Parathyroid adenoma (tissue), 2 donors: ENCODE measurements at regions not wholly inside any gene's neighbourhood (a gene's known extent, or its start where the extent isn't known, plus 50 kb on each side); places are given as distances from the start of the nearest gene placed in this dataset.

Experiments used
- H2AFZ ChIP-seq: fragments of 300-600 bp; sonication (generic); one replicate; pipeline ENCODE4 v1.7.0; 2017; ENCODE audit warnings: antibody characterized with exemption, mild to moderate bottlenecking
- H3K27ac ChIP-seq: fragments of 300-600 bp; sonication (generic); one replicate; pipeline ENCODE4 v1.7.0; 2017
- H3K27me3 ChIP-seq: fragments of 300-600 bp; sonication (generic); one replicate; pipeline ENCODE4 v1.7.0; 2017; ENCODE audit warnings: low read length; ENCODE audit not compliant: control insufficient read depth, insufficient read depth
- H3K36me3 ChIP-seq: fragments of 300-600 bp; sonication (generic); one replicate; pipeline ENCODE4 v1.7.0; 2017; ENCODE audit warnings: low read length; ENCODE audit not compliant: control insufficient read depth, insufficient read depth
- H3K4me1 ChIP-seq: fragments of 300-600 bp; sonication (generic); one replicate; pipeline ENCODE4 v1.7.0; 2017; ENCODE audit warnings: control low read depth
- H3K4me2 ChIP-seq: fragments of 300-600 bp; sonication (generic); one replicate; pipeline ENCODE4 v1.7.0; 2017; ENCODE audit warnings: low read length
- H3K4me3 ChIP-seq: fragments of 300-600 bp; sonication (generic); one replicate; pipeline ENCODE4 v1.7.0; 2017; ENCODE audit warnings: low read depth, low read length
- H3K79me2 ChIP-seq: fragments of 300-600 bp; sonication (generic); one replicate; pipeline ENCODE4 v1.7.0; 2017; ENCODE audit warnings: control low read depth
- H3K9ac ChIP-seq: fragments of 300-600 bp; sonication (generic); one replicate; pipeline ENCODE4 v1.7.0; 2017; ENCODE audit warnings: mild to moderate bottlenecking
- H3K9me3 ChIP-seq: fragments of 300-600 bp; sonication (generic); one replicate; pipeline ENCODE4 v1.7.0; 2017; ENCODE audit warnings: low read length; ENCODE audit not compliant: control insufficient read depth
- TF ChIP-seq, protein P1 (sequence below): fragments of 300-600 bp; sonication (generic); IDR thresholded peaks from one replicate; pipeline ENCODE4 v1.7.0; 2017; ENCODE audit warnings: antibody characterized with exemption, mild to moderate bottlenecking
- donor health status: primary hyperparathyroidism.

DNA sequence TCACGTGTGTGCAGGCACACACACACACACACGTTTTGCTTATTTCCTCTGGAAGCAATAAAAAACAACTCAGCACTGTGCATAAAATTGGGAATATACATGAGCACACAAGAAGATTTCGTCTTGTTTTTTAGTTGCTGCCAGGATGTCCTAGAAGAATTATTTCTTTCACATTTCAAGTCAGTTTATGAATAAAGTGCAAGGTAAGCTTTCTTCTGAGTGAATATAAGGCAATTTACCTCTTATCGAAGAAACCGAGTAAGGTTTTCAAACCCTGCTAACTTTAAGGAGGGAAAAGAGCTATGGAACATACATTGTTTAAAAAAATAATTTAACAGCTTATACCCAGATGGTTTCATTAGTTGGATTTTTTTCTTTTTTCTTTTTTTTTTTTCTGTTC, 855.4 kb upstream of the NR2F2 start:
- TF ChIP-seq, protein P1, sequence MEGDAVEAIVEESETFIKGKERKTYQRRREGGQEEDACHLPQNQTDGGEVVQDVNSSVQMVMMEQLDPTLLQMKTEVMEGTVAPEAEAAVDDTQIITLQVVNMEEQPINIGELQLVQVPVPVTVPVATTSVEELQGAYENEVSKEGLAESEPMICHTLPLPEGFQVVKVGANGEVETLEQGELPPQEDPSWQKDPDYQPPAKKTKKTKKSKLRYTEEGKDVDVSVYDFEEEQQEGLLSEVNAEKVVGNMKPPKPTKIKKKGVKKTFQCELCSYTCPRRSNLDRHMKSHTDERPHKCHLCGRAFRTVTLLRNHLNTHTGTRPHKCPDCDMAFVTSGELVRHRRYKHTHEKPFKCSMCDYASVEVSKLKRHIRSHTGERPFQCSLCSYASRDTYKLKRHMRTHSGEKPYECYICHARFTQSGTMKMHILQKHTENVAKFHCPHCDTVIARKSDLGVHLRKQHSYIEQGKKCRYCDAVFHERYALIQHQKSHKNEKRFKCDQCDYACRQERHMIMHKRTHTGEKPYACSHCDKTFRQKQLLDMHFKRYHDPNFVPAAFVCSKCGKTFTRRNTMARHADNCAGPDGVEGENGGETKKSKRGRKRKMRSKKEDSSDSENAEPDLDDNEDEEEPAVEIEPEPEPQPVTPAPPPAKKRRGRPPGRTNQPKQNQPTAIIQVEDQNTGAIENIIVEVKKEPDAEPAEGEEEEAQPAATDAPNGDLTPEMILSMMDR: no peak
- no peak overlapping the region for H3K4me2 ChIP-seq
- no peak overlapping the region for H3K9ac ChIP-seq
- H3K27me3 ChIP-seq: no peaks in the 10 kb centered on the region
- H3K79me2 ChIP-seq: no peaks in the 10 kb centered on the region
- no peak overlapping the region for H3K4me3 ChIP-seq
- no peak overlapping the region for H2AFZ ChIP-seq
- H3K9me3 ChIP-seq: no peaks in the 10 kb centered on the region
- H3K4me1 ChIP-seq: no peaks in the 10 kb centered on the region
- H3K36me3 ChIP-seq: no peaks in the 10 kb centered on the region
- no peak overlapping the region for H3K27ac ChIP-seq

DNA sequence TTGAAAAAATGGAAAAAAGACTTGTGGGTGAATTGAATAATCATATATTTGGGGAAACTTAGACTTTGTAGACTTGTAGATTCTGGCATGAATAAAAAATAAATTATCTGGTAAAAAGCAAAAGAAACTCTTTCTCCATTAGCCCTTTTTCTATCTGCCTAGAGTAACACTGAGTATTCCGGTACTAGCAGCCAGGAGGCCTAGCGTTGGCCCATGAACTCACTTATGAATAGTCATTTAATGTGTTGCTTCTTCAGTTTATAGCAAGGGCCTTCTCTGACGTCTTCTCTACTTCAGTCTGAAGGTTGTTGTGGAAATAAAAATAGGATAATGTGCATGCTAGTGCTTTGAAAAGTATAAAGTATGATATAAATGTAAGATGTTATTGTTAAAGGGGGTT, 851.2 kb upstream of the NR2F2 start:
- no peaks in the 10 kb centered on the region for H3K36me3 ChIP-seq
- no peak overlapping the region for H3K27ac ChIP-seq
- no peaks in the 10 kb centered on the region for H3K27me3 ChIP-seq
- H3K4me2 ChIP-seq: no peak overlapping the region
- no peaks in the 10 kb centered on the region for H3K79me2 ChIP-seq
- TF ChIP-seq, protein P1: no peak
- no peak overlapping the region for H3K4me3 ChIP-seq
- H3K9me3 ChIP-seq: no peaks in the 10 kb centered on the region
- H3K4me1 ChIP-seq: no peaks in the 10 kb centered on the region
- H2AFZ ChIP-seq: no peak overlapping the region
- no peak overlapping the region for H3K9ac ChIP-seq

DNA sequence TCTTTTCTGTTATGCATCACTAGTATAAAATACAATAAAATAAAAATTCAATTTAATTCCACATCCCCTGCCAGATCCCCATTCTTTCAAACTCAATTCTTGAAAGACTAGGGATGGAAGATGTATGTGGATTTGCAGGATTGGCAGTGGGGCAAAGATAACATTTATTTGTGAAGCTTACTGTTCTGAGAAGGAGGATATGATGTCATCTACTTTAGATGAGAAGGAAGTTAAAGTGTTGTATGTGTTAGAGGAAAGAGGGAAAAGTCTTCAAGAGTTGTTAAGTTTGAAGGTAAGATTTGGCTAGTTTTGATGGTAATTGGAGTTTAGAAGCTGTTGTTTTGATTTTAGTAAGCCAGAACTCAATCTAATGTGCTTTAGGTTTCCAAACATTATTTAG, 845.1 kb upstream of the NR2F2 start:
- H3K9me3 ChIP-seq: peaks cover 3% of the 10 kb centered on the region
- no peaks in the 10 kb centered on the region for H3K4me1 ChIP-seq
- H3K36me3 ChIP-seq: no peaks in the 10 kb centered on the region
- no peaks in the 10 kb centered on the region for H3K27me3 ChIP-seq
- H3K79me2 ChIP-seq: no peaks in the 10 kb centered on the region
- H3K27ac ChIP-seq: no peak overlapping the region
- no peak overlapping the region for H3K4me3 ChIP-seq
- TF ChIP-seq, protein P1: no peak
- H3K4me2 ChIP-seq: no peak overlapping the region
- H2AFZ ChIP-seq: no peak overlapping the region
- no peak overlapping the region for H3K9ac ChIP-seq

DNA sequence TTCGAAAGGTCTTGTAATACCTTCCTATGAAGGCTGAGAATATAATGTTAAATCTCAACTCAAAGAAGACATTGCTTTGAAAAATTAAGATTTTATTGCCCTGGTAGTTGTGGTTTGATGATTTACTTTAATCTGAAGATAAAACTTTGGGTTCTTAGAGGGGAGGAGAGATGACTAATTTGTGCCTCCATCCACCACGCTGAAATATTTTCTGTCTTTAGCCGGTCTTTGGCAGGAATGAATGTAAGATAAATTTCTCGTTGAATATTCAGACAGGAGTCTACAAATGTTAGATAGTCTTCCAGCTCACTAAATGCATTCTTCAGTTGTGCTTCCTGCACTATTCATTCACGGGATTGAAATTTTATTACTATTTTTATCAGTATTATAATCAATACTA, 844.3 kb upstream of the NR2F2 start:
- Histone ChIP-seq H3K27me3 (no peaks in the 10 kb centered on the region), H2AFZ (no peak overlapping the region), H3K9ac (no peak overlapping the region), H3K79me2 (no peaks in the 10 kb centered on the region), H3K36me3 (no peaks in the 10 kb centered on the region), H3K9me3 (peaks cover 3% of the 10 kb centered on the region), H3K4me3 (no peak overlapping the region), H3K4me2 (no peak overlapping the region), H3K4me1 (no peaks in the 10 kb centered on the region), H3K27ac (no peak overlapping the region)
- TF ChIP-seq, protein P1: no peak

DNA sequence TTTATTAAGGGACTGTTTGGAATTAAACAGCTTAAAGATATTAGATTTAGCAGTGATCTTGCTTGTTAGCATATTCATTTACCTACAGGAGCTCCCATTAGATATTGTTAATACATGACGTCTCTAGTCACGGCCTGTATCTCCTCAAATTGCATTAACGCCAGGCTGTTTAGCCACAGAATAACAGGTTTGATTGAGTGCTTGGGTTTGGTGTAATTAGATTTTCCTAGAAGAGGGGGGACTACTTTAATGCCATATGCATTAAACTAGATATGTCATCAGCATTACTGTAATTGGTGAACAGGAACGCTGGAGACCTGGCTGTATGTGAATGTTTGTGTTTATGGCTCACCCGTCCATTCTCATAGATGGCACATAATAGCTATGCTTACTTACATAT, 841.4 kb upstream of the NR2F2 start:
- Histone ChIP-seq H3K4me1 (no peaks in the 10 kb centered on the region), H3K27ac (no peak overlapping the region), H3K4me2 (no peak overlapping the region), H3K4me3 (no peak overlapping the region), H3K9me3 (peaks cover 3% of the 10 kb centered on the region), H2AFZ (no peak overlapping the region), H3K36me3 (no peaks in the 10 kb centered on the region), H3K9ac (no peak overlapping the region), H3K27me3 (no peaks in the 10 kb centered on the region), H3K79me2 (no peaks in the 10 kb centered on the region)
- TF ChIP-seq, protein P1: no peak
